HG03103 (cell line): ENCODE measurements at regions not wholly inside any gene's neighbourhood (a gene's known extent, or its start where the extent isn't known, plus 50 kb on each side); places are given as distances from the start of the nearest gene placed in this dataset.

Source experiments
- ATAC-seq: cut with Tn5 transposase; IDR thresholded peaks from one replicate; pipeline ENCODE4 v1.9.1; 2021; ENCODE audit warnings: low read depth; ENCODE audit not compliant: unreplicated experiment

GRCh38 chr4:156710365-156711192, 261.0 kb downstream of the PDGFC start:
- ATAC-seq = no peak

DNA sequence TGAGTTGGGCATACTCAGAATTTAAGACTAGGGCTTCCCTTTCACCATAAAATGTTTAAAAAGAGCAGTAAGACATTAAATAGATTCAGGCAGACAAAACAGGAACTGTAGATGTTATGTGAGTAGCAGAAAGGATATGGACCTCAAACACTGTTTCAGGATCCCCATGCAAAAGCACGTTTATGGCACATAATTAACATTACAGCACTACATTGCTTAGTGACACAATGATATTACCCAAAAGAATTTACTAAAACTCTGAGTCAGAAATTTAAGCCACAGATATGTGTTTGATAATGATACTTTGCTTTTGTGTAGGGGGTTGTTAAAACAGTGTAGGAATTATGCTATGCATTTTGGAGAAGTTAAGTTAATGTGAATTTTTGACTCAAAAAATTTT, 266.3 kb downstream of the PDGFC start:
- ATAC-seq = no peak

GRCh38 chr4:156695163-156695562, 276.4 kb downstream of the PDGFC start:
- ATAC-seq = no peak

GRCh38 chr4:156694413-156694812, 277.2 kb downstream of the PDGFC start:
- no peak for ATAC-seq

DNA sequence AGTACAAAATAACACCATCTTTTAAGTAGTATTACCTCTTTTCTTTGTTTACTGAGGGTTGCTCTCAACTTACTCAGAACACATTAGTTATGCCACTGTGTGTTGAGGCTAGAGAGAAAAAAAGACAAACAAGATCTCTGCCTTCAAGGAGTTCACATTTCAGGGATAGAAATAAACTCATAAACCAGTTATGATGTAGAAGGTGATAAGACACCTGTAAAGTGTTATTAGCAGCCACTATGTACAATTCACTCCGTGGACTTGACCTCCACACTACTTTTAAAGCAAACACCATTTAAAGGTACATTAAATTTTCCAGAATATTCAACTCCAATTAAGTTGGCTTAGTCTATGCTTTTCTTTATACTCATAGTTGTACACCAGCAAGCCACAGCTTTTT, 278.0 kb downstream of the PDGFC start:
- ATAC-seq = no peak

- ATAC-seq = no peak
These were observed 279.6 kb downstream of the PDGFC start for GRCh38 chr4:156692016-156692415.

DNA sequence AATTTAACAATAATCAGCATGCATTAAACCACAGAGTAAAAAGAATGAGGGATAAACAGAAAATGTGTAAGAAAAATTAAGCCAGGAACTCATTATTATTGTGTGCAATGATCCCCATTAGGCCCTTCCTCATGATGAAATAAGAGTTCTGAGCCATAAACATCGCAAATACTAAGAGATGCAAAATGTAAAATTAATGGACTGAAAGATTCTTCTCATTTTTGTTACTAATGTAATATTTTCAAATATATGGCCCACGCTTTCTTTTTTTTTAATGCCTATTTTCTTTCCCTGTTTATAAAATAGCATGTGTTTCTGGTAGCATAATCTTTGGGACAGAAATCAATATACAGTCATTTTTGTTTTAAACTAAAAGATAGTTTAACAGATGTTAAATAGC, 281.0 kb downstream of the PDGFC start:
- ATAC-seq = no peak

DNA sequence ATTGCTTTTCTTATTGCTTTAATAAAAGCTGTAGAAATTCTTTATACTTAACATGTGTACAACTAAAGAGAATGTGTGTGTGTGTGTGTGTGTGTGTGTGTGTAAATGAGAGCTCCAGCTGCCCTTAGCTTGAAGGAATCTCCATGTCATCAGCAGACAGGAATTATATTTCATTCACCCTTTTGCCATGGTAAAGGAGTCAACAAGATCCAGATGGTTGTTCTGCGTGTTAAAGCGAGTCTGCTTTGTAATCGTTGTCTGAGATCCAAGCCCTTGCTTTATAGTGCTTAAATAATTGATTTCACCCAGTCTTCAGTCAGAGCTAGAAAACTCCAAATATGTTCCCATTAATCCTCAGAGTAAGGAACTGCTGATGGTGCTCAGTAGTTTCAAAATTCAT, 285.5 kb downstream of the PDGFC start:
- no peak for ATAC-seq

- no peak for ATAC-seq
These were observed 286.3 kb downstream of the PDGFC start for GRCh38 chr4:156685308-156685707.

DNA sequence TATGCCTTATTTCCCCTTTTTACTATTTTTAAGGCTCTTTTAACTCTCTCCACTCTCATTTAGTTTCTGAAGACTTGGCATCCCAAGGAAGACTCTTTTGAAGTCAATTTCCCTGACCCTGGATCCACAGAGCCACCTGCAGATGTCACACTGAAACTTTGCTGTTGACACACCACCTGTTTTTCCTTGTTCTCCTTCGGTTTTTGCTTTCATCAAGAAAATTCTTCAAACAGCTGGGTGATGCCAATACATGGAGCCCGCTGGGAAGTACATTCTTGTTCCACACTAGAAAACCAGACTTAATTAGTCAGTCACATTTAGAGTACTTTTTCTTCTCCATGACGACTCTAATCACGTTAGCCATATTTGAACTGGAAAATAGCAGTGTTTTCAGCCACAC, 293.9 kb downstream of the PDGFC start:
- ATAC-seq = no peak

GRCh38 chr4:156677131-156677531, 294.5 kb downstream of the PDGFC start:
- ATAC-seq = no peak

DNA sequence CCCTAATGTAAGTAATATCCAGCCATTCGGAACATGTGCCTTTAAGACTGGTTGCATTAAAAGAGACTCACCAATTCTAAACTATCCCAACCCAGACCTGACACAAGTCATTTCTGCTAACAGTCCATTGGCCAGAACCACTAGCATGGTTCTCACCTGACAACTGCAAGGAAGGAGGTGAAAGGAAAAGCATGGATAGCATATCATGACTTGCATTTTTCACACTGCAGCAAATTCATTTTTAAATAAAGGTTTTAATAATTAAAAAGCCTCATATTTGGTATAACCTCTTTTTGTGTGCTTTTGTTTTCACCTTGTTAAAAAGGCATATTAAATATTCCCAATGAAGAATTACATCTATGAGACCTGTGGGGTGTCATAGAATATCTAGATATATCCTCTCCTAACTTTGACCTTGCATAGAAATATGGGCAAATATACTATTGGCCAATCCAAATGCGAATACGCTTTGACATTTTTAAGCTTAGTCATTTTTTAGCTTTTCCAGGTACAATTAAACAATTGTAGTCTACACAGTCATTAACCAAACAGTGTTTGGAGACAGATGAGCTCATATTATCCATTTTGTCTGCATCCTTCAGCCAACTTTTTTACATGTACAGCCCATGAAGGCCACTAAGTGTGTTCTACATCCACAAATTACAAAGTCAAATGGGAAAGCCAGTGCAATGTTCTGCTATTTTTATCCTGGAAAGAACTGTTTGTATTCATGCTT, 295.3 kb downstream of the PDGFC start:
- no peak for ATAC-seq

- no peak for ATAC-seq
These were observed 298.1 kb downstream of the PDGFC start for GRCh38 chr4:156673483-156673882.

DNA sequence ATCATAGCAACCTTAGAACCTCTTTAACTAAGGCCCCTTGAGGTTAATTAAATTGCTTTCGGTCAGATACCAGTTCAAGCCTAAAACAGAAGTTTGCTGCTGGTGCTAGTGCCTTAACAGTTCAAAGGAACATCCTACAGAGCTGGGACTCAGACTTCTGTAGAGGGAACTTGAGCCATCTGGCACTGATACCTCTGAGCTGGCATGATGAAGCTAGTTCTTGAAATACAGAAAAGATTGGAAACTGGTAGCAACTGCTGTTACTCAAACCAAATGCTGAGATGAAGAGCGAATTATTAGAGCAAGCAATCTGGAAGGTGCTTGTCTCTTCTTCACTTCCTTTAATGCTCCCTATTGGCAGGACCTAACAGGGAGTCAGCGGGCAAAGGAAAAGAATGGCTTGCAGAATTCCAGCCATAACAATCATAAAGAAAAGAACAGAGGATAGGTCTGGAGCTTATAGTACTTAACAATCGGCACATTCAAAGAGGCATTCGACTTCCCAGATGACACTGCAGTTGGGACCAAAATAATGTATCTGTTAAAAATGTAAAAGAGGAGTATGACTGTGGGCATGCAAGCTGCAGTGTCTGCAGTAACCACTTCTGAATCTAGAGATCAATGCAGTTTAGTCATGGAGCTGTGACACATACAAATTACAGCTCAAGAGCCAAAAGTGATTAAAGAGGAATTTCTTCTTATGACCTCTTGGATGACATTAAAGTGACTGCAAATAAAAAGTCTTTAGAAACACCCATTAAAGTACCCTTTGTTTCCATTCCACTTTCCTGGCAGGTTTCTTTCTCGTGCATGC, 298.9 kb downstream of the PDGFC start:
- ATAC-seq = no peak

- ATAC-seq = no peak
These were observed 305.7 kb downstream of the PDGFC start for GRCh38 chr4:156665780-156666366.

- ATAC-seq = no peak
These were observed 307.9 kb downstream of the PDGFC start for GRCh38 chr4:156663663-156664062.

- no peak for ATAC-seq
These were observed 308.7 kb downstream of the PDGFC start for GRCh38 chr4:156662921-156663320.

- ATAC-seq = no peak
These were observed 310.0 kb downstream of the PDGFC start for GRCh38 chr4:156661555-156661954.

- ATAC-seq = no peak
These were observed 311.1 kb downstream of the PDGFC start for GRCh38 chr4:156660465-156660864.

- no peak for ATAC-seq
These were observed 311.6 kb downstream of the PDGFC start for GRCh38 chr4:156659983-156660382.

DNA sequence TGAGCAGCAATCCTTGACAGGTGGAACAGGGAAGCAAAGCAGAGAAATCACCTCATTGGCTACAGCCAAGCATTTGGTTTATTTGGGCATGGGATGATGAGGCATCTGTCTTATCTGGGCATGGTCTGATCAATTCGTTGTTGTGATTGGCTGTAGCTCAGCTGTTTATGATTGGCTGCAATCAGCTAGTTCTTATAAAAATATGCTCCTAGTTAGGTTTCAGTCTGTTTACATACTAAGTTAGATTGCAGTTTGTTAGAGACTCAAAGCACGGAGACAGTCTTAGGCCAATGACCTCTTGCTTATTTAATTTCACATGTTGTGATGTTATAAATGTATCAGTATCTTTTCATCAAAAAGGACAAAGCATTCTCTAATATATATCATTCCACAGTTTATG, 312.0 kb downstream of the PDGFC start:
- no peak for ATAC-seq
